GM12892 (cell line): ENCODE measurements at regions not wholly inside any gene's neighbourhood (a gene's known extent, or its start where the extent isn't known, plus 50 kb on each side); places are given as distances from the start of the nearest gene placed in this dataset.

Experiments
- POLR2A ChIP-seq: IDR thresholded peaks from 2 replicates; pipeline ENCODE4 v1.6.1; 2011; ENCODE audit warnings: low read depth, low read length, control low read depth
- TAF1 ChIP-seq: IDR thresholded peaks from 2 replicates; pipeline ENCODE4 v1.6.1; 2011; ENCODE audit warnings: low read depth, mild to moderate bottlenecking, control low read depth, low read length, borderline replicate concordance

DNA sequence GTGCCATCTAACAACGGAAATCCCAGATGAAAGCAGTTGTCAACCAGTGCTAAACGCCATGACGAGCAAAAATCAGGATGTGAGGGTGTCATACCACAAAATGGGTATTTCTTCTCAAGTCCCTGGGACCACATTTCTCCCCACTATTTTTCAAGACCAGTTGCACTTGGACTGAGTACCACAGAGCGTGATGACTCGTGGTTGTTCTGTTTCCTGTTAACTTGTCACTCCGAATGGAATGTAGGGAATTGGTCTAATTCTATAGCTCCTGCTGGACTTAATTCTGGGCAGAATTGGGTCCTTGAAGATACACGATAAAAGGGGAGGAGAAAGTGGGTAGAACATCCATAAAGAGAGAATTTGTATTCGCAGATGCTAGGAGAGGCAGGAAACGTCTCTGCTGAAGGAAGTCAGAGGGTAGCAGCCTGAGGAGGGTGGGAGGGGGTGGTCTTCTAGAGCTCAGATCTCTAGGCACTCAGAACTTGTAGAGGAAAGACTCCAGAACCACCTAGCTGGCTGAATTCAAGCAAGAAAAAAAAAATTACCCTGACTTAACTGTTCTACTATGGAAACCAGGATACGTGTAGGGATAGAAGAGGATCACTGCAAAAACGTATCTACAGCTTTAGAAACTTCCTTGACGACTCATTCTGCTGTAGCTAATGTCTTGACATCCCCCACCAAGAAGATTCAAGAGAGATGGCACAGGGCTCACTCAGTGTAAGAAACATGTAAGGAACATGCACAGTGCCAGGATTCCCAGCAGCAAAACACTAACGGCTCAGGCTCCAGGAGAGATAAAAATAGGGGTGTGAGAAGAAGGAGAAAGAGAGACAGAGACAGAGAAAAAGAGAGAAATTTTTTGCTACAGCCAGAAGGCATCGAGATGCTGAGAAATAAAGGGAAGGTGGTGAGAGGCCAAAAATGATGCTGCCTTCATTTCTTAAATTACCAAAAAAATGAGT lies 494.7 kb downstream of the CD83 start:
- no peak for TF ChIP-seq POLR2A
- TF ChIP-seq TAF1 = no peak
